UCSD-AML1 (cell line): ENCODE measurements at regions not wholly inside any gene's neighbourhood (a gene's known extent, or its start where the extent isn't known, plus 50 kb on each side); places are given as distances from the start of the nearest gene placed in this dataset.
"Not testable (repeated sequence)": the region's sequence is repeated elsewhere in the genome, so short reads cannot be mapped to it uniquely, and the experiment has no call there.

Experiments
- DNase-seq: peaks from one replicate; lab custom pipeline; 2025; ENCODE audit not compliant: unreplicated experiment; lab: John Stamatoyannopoulos, UW

- DNase-seq, result no peak
Measured at GRCh38 chr6:92428448-92428847, 990.9 kb downstream of the EPHA7 start.

GRCh38 chr6:92427453-92427852 lies 991.9 kb downstream of the EPHA7 start:
- DNase-seq, result no peak

GRCh38 chr6:92415656-92416055 lies 1003.7 kb downstream of the EPHA7 start:
- no peak for DNase-seq

GRCh38 chr6:92408350-92408749 lies 1011.0 kb downstream of the EPHA7 start:
- no peak for DNase-seq

GRCh38 chr6:92404281-92404680 lies 1015.1 kb downstream of the EPHA7 start:
- no peak for DNase-seq

GRCh38 chr6:92399911-92400310 lies 1019.4 kb downstream of the EPHA7 start:
- DNase-seq, result no peak

- not testable (repeated sequence) for DNase-seq
Measured at GRCh38 chr6:92388706-92389105, 1030.7 kb downstream of the EPHA7 start.

GRCh38 chr6:92380803-92381601 lies 1038.4 kb downstream of the EPHA7 start:
- DNase-seq, result no peak

- no peak for DNase-seq
Measured at GRCh38 chr6:92377137-92377536, 1042.2 kb downstream of the EPHA7 start.

GRCh38 chr6:92376691-92377090 lies 1042.7 kb downstream of the EPHA7 start:
- no peak for DNase-seq

GRCh38 chr6:92371211-92372208 lies 1047.8 kb downstream of the EPHA7 start:
- DNase-seq, result no peak

- no peak for DNase-seq
Measured at GRCh38 chr6:92369309-92369708, 1050.0 kb downstream of the EPHA7 start.

- DNase-seq, result no peak
Measured at GRCh38 chr6:92364948-92365541, 1054.3 kb downstream of the EPHA7 start.

GRCh38 chr6:92363111-92363510 lies 1056.2 kb downstream of the EPHA7 start:
- no peak for DNase-seq

- no peak for DNase-seq
Measured at GRCh38 chr6:92362404-92362803, 1057.0 kb downstream of the EPHA7 start.

GRCh38 chr6:92361990-92362389 lies 1057.4 kb downstream of the EPHA7 start:
- no peak for DNase-seq

- no peak for DNase-seq
Measured at GRCh38 chr6:92354270-92354829, 1065.0 kb downstream of the EPHA7 start.

- no peak for DNase-seq
Measured at GRCh38 chr6:92352130-92352529, 1067.2 kb downstream of the EPHA7 start.

- no peak for DNase-seq
Measured at GRCh38 chr6:92341201-92341600, 1078.2 kb downstream of the EPHA7 start.

GRCh38 chr6:92339936-92340640 lies 1079.3 kb downstream of the EPHA7 start:
- no peak for DNase-seq

GRCh38 chr6:92337571-92337970 lies 1081.8 kb downstream of the EPHA7 start:
- no peak for DNase-seq
